ENCODE measurements at regions not wholly inside any gene's neighbourhood (a gene's known extent, or its start where the extent isn't known, plus 50 kb on each side); places are given as distances from the start of the nearest gene placed in this dataset.

DNA sequence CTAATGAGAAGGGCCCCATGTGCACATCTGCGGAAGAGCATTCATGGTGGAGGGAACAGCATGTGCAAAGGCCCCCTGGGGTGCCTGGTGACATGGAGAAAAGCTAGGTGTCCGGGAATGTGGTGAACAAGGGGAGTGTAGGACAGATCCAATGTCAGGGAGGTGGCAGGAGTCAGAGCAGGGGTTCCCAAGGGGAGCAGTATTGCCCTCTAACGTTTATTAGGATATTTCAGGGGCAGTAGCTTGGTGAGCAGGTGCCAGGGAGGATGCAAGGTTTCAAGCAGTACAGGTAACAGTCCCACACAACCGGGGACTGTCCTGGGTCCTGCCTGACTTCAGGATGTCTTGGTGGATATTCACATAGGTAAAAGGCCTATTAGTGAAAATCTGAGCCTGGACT is 209.6 kb downstream of the EMX2 start:
- no peak overlapping the region for H2AFZ ChIP-seq
- no peaks in the 10 kb centered on the region for H3K4me1 ChIP-seq
- H3K4me3 ChIP-seq (ENCODE audit: low read depth, low read length) = no peak overlapping the region
- no peak overlapping the region for H3K9ac ChIP-seq
- H3K27me3 ChIP-seq (ENCODE audit: control insufficient read depth, insufficient read depth, low read length) = no peaks in the 10 kb centered on the region
- H3K36me3 ChIP-seq (ENCODE audit: control insufficient read depth, insufficient read depth, low read length) = no peaks in the 10 kb centered on the region
- H3K79me2 ChIP-seq = no peaks in the 10 kb centered on the region
- no peaks in the 10 kb centered on the region for H3K9me3 ChIP-seq (ENCODE audit: control insufficient read depth, low read length)
- no peak overlapping the region for H3K4me2 ChIP-seq (ENCODE audit: low read length)
- TF ChIP-seq, protein P1, sequence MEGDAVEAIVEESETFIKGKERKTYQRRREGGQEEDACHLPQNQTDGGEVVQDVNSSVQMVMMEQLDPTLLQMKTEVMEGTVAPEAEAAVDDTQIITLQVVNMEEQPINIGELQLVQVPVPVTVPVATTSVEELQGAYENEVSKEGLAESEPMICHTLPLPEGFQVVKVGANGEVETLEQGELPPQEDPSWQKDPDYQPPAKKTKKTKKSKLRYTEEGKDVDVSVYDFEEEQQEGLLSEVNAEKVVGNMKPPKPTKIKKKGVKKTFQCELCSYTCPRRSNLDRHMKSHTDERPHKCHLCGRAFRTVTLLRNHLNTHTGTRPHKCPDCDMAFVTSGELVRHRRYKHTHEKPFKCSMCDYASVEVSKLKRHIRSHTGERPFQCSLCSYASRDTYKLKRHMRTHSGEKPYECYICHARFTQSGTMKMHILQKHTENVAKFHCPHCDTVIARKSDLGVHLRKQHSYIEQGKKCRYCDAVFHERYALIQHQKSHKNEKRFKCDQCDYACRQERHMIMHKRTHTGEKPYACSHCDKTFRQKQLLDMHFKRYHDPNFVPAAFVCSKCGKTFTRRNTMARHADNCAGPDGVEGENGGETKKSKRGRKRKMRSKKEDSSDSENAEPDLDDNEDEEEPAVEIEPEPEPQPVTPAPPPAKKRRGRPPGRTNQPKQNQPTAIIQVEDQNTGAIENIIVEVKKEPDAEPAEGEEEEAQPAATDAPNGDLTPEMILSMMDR (IDR thresholded peaks at IDR 0.05) = no peak
- H3K27ac ChIP-seq = no peak overlapping the region

DNA sequence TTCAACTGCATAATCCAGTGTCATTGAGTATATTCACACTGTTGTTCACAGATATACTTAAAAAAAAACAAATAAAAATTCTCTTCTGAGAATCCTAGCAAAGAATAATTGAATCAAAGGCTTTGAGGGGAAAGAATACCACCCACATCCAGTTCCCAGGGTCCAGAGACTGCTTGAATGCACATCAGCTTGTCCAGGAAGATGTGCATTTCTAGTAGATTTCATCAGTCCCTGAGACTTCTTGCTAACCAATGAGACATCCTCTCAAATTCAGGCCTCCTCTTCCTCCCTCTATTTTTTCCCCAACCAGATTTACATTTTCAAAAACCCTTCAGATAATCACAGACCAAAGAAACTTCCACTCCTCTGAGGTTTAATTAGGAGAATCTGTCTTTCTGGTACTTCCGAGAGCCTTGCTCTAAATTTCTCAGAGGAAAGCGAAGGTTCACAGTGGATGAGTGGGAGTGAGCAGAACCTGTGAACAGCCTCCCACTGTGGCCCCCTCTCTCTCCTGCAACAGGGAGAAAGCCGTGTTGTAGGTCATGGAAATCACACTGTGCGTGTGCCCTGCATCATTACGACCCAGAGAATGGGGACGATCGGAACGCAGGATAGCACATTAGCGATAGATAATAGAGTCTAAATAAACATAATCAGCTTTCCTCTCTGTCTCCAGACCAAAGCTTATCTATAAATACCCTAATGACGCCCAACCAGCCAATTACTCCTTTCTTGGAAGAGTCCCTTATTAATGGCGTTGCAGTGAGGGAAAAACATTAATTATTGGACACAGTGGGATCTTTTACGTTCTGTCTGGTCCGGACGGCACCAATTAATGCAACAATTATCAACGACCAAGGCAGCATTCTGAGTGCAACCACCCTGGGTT is 212.5 kb downstream of the EMX2 start:
- Histone ChIP-seq H3K4me3 (ENCODE audit: low read depth, low read length) (no peak overlapping the region), H3K27ac (no peak overlapping the region), H3K79me2 (no peaks in the 10 kb centered on the region), H3K4me2 (ENCODE audit: low read length) (no peak overlapping the region), H3K36me3 (ENCODE audit: control insufficient read depth, insufficient read depth, low read length) (no peaks in the 10 kb centered on the region), H3K9me3 (ENCODE audit: control insufficient read depth, low read length) (no peaks in the 10 kb centered on the region), H3K9ac (no peak overlapping the region), H2AFZ (no peak overlapping the region), H3K27me3 (ENCODE audit: control insufficient read depth, insufficient read depth, low read length) (no peaks in the 10 kb centered on the region), H3K4me1 (no peaks in the 10 kb centered on the region)
- TF ChIP-seq, protein P1 (IDR thresholded peaks at IDR 0.05) = no peak

DNA sequence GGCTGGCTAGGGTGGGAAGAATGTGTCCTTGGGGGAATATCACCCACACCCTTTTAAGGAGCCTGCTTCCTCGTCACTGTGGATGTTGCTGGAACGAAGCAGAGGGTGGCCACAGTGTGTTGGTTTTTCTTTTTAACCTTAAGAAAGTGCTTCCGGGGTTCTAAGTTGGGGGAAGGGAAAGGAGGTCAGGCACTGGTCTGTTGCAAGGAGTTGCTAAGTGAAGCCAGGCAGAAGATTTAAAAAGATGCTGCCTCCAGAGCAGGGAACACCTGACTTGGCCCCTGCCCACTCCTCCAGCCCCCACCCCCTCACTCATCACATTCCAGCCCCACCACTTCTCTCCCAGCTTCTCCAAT is 213.1 kb downstream of the EMX2 start:
- Histone ChIP-seq H3K4me3 (ENCODE audit: low read depth, low read length) (no peak overlapping the region), H2AFZ (no peak overlapping the region), H3K4me2 (ENCODE audit: low read length) (no peak overlapping the region), H3K27me3 (ENCODE audit: control insufficient read depth, insufficient read depth, low read length) (no peaks in the 10 kb centered on the region), H3K9ac (no peak overlapping the region), H3K4me1 (no peaks in the 10 kb centered on the region), H3K36me3 (ENCODE audit: control insufficient read depth, insufficient read depth, low read length) (no peaks in the 10 kb centered on the region), H3K79me2 (no peaks in the 10 kb centered on the region), H3K27ac (no peak overlapping the region), H3K9me3 (ENCODE audit: control insufficient read depth, low read length) (no peaks in the 10 kb centered on the region)
- TF ChIP-seq, protein P1 (IDR thresholded peaks at IDR 0.05) = no peak

DNA sequence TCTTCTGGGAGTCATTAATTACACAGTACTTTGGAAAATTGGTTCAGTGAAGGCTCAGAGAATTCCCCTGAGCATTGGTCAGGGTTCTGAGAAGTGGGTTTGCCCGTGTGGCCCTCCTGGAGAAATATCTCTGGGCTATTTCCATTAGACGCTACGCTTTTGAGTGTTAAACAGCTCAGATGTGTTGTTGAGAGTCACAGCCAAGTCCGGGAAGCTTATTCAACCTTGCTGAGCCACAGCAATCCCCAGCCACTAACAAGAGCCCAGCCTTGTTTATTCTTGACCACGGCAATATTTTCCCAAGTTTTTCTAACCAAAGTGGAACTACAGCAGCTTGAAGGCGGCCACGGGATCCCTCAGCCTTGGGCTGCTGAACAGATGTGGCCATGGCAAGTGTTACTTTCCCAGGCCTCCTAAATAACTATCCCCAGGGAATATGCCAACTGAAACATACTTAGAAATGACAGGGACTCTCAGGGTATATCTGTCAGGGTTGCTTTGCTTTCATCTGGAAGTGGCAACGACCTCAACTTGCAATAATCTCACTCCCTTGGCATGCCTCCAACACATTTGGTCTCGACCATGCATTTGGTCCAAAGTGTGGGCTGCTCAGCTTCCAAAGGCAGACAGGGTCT is 214.7 kb downstream of the EMX2 start:
- Histone ChIP-seq H3K9me3 (ENCODE audit: control insufficient read depth, low read length) (no peaks in the 10 kb centered on the region), H3K9ac (no peak overlapping the region), H3K4me3 (ENCODE audit: low read depth, low read length) (no peak overlapping the region), H3K4me1 (no peaks in the 10 kb centered on the region), H3K27ac (no peak overlapping the region), H3K79me2 (no peaks in the 10 kb centered on the region), H3K36me3 (ENCODE audit: control insufficient read depth, insufficient read depth, low read length) (no peaks in the 10 kb centered on the region), H3K27me3 (ENCODE audit: control insufficient read depth, insufficient read depth, low read length) (no peaks in the 10 kb centered on the region), H2AFZ (no peak overlapping the region), H3K4me2 (ENCODE audit: low read length) (no peak overlapping the region)
- TF ChIP-seq, protein P1 (IDR thresholded peaks at IDR 0.05) = no peak

Measured in parathyroid adenoma (tissue), 2 donors.